Fibroblast of villous mesenchyme (primary cell): ENCODE measurements at regions not wholly inside any gene's neighbourhood (a gene's known extent, or its start where the extent isn't known, plus 50 kb on each side); places are given as distances from the start of the nearest gene placed in this dataset.
"Not testable (repeated sequence)": the region's sequence is repeated elsewhere in the genome, so short reads cannot be mapped to it uniquely, and the experiment has no call there.

Source experiments
- DNase-seq: peaks from one replicate; pipeline ENCODE4 v3.0.0-alpha.2; 2010; ENCODE audit warnings: low read depth
- H3K4me3 ChIP-seq: 2 replicates; pipeline ENCODE4 v1.5.1; 2011; ENCODE audit warnings: low read depth, mild to moderate bottlenecking, low read length
- CTCF ChIP-seq: IDR thresholded peaks from 2 replicates; pipeline ENCODE4 v1.5.1; 2012; ENCODE audit warnings: low read depth, mild to moderate bottlenecking, low read length; ENCODE audit not compliant: insufficient read depth

- H3K4me3 ChIP-seq, DNase-seq: not testable (repeated sequence)
Measured at GRCh38 chr1:121080904-121081264, 103.3 kb downstream of the FAM72B start.

- not testable (repeated sequence) for H3K4me3 ChIP-seq, DNase-seq
Measured at GRCh38 chr1:121081625-121082199, 102.4 kb downstream of the FAM72B start.

- DNase-seq, H3K4me3 ChIP-seq: not testable (repeated sequence)
Measured at GRCh38 chr1:121082995-121083394, 101.1 kb downstream of the FAM72B start.

- H3K4me3 ChIP-seq, DNase-seq: not testable (repeated sequence)
Measured at GRCh38 chr1:121086249-121086648, 97.9 kb downstream of the FAM72B start.

GRCh38 chr1:121087221-121087620, 96.9 kb downstream of the FAM72B start:
- DNase-seq, H3K4me3 ChIP-seq: not testable (repeated sequence)

GRCh38 chr1:121088568-121088967, 95.6 kb downstream of the FAM72B start:
- not testable (repeated sequence) for H3K4me3 ChIP-seq

GRCh38 chr1:121092329-121092968, 91.7 kb downstream of the FAM72B start:
- DNase-seq = peak; percentile 56
- not testable (repeated sequence) for H3K4me3 ChIP-seq

More at GRCh38 chr1:121088568-121088967, 95.6 kb downstream of the FAM72B start:
- DNase-seq = not testable (repeated sequence)

- not testable (repeated sequence) for H3K4me3 ChIP-seq, DNase-seq
Measured at GRCh38 chr1:121095014-121095413, 89.1 kb downstream of the FAM72B start.

GRCh38 chr1:121097127-121097866, 86.8 kb downstream of the FAM72B start:
- peak overlapping the region; percentile 29 for H3K4me3 ChIP-seq
- peak; percentile 48 for TF ChIP-seq CTCF
- DNase-seq = peak; percentile 39

GRCh38 chr1:121097867-121098215, 86.3 kb downstream of the FAM72B start:
- DNase-seq, H3K4me3 ChIP-seq: not testable (repeated sequence)

- not testable (repeated sequence) for H3K4me3 ChIP-seq, DNase-seq
Measured at GRCh38 chr1:121109025-121109424, 75.1 kb downstream of the FAM72B start.

GRCh38 chr1:121116522-121117297, 67.4 kb downstream of the FAM72B start:
- peak; percentile 30 for DNase-seq
- peak overlapping the region; percentile 47 for H3K4me3 ChIP-seq

- DNase-seq = not testable (repeated sequence)
- peak overlapping the region; percentile 47 for H3K4me3 ChIP-seq
Measured at GRCh38 chr1:121117298-121117611, 66.9 kb downstream of the FAM72B start.

- DNase-seq = peak; percentile 47
- peak overlapping the region; percentile 48 for H3K4me3 ChIP-seq
Measured at GRCh38 chr1:121117622-121118479, 66.3 kb downstream of the FAM72B start.
